NCI-H2196 (cell line): ENCODE measurements at regions not wholly inside any gene's neighbourhood (a gene's known extent, or its start where the extent isn't known, plus 50 kb on each side); places are given as distances from the start of the nearest gene placed in this dataset.

Experiments
- DNase-seq: peaks from one replicate; lab custom pipeline; 2025; ENCODE audit not compliant: unreplicated experiment; lab: John Stamatoyannopoulos, UW

DNA sequence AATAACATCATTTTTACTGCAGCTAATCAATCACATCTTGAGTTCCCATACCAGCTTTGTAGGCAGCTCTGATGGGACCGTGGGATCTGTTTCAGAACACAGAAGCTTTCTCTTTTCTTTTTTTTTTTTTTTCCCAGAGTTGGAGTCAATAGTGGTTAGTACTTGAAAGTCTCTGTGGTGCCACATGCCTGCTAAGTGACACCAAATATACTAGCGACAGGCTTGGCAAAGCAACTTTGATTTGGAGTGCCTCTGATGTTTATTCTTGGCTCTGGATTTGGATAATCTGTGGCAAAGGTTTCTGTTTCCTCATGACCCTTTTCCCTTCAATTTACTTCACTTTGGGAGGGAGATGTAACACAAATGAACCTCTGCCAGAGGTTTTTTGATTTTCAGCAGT, 681.4 kb upstream of the TENM4 start:
- no peak for DNase-seq

DNA sequence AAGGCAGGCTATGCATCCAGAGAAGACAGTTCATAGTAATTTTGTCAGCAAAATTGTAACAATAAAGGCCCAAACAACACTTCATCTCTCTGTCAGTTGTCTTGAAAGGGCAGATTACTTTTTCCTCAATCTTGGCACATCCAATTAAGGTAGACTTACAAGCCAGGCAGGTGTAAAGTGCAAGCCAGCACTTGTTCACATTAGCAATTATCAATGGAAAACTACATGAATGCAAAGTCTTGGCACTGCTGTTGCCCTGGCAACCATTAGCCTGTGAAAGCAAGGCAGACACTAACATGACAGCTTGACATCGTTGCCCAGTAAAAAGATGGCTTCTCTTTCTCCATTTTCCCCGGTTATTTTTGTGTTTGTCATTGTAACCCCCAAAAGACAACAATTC, 677.2 kb upstream of the TENM4 start:
- DNase-seq: no peak

DNA sequence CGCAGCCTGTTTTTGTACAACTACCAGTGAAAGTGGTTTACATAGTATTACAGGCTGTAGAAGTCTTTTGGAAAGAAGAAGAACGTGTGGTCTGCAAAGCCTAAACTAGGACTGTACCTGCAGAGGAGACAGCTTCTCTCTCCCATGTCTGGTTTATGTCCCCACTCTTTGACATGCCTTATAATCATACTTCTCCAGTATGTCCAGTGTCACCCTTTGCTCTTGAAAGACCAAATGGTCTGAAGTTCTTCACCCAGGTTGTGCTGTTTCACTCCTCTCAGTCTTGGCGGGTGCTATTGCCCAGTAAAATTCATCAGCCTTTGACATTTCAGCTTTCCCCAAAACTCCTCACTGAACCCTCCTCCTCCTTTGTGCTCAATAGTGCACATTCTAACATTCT, 676.0 kb upstream of the TENM4 start:
- no peak for DNase-seq

DNA sequence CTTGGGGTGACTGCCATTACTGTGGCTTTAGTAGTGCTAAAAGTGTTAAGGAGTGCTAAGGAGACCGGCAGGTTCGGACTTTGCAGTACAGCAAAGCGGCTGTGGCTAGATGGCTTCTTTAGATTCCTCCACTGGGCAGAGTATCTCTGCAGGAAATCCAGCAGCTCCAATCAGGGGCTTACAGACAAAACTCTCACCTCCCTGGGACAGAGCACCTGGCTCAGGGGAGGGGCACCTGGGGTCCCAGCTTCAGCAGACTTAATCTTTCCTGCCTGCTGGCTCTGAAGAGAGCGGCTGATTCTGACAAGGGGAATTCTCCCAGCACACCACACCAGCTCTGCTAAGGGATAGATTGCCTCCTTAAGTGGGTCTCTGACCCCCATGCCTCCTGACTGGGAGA, 668.8 kb upstream of the TENM4 start:
- no peak for DNase-seq

DNA sequence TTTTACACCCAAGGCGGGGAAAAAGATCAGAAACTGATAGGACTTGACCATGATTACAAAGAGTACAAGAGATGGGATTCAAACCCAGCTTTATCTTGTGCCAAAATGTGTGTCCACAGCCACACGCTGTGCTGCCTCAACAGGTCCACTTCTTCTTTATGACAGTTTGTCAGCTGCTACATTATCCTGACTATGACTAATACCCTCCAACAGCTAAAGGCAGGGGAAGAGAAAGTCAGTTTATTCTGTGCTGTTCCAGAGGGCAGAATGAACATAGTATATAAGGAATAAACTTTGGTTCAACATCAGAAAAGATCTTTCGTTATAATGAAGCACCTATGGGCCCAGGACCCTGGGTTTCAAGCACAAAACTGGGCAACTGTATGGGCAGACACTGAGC, 668.2 kb upstream of the TENM4 start:
- no peak for DNase-seq

DNA sequence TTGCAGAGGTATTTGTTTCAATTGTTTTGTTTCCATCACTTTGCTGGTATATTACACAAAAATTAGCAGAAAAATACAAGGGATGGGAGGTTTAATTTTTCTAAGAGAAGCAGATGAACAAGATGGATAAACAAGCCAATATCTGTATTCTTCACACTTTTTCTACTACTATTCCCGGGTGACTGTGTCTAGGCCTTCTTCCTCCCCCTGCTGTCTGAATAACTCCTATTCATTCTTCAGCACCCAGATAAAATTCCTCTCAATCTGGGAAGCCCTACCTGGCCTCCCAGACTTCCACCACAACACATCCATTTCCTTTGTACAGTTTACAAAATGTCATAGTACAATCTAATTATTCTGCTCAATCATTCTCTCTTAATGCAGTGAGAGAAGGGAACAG, 666.6 kb upstream of the TENM4 start:
- no peak for DNase-seq

DNA sequence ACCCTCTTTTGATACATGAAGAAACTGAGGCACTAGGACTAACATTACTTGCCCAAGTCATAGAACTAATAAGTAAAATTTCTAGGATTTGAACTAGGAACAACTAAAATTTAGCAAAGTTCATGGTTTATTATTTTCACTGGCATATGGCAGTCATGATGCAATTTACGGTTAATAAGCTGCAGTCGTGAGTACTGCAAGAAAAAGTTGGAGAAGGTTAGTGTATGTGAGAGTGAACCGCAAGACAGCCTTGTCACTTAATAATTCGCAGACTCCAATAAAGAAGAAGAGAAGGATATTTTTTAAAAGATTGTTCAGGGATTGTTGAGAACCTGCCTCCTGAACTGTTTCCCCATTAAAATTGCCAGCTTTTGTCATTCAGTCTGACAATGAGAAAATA, 663.4 kb upstream of the TENM4 start:
- no peak for DNase-seq

DNA sequence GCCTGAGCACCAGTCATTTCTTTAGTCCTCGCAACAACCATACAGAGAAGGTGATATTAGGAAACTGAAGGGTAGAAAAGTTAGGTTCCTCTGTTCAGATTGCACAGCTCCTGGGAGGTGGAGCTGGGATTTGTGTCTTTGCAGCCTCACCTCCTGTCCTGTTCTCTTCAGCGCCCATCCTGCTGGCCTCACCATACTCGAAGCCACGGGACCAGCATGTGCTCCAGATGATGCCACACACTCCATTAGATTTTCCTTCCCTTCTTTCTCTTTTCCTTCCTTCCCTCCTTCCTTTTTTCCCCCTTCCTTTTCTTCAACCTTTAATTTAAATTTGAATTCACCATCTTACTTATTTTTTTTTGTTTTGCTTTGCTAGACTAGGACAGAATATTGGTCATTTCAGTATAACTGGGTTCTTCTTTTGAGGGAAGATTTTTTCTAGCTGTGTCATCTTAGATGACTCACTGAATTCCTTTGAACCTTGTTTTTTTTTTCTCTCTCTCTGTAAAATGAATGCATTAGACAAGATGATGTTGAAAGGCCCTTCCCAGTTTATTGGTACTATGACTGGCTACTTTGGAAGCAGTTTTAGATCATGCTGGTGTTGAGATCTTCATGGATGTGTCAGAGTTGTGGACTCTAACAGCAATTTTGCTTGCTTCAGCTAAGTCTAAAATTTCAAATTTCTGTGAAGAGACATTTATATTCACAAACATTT, 662.5 kb upstream of the TENM4 start:
- no peak for DNase-seq

DNA sequence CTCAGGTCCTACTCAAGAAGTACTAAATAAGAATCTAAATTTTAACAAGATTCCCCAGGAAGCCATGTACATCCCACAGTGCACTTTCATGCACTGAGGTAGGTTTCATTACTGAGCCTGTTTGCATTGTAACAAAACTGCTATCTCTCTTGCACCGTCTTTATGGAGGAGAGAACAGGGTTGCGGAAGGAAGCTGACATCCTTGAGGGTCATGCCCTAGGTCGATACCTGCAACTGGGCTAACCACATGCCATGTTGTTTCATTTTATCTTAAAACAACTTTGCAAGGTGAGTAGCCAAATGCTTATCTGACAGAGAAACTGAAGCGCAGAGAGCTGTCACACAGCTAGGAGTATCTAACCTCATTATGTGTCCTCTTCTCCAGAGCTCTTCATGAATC, 656.3 kb upstream of the TENM4 start:
- DNase-seq: no peak

DNA sequence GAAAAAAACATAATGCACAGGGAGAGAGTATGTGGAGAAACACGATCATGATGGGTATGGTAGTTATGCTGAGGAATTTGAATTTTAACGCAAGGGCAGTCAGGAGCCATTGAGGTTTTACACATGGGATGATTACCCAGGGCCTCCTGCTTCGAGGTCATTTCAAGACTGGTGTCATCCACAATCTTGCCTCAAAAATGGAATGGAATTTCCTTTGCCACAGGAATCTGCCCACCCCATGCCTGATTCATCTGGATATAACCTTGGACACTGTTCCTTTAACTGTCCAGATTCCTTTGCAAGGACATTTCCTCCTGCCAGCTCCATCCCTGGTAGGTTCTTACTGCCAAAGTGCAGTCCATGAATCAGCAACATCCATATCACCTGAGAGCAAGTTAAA, 655.9 kb upstream of the TENM4 start:
- no peak for DNase-seq

DNA sequence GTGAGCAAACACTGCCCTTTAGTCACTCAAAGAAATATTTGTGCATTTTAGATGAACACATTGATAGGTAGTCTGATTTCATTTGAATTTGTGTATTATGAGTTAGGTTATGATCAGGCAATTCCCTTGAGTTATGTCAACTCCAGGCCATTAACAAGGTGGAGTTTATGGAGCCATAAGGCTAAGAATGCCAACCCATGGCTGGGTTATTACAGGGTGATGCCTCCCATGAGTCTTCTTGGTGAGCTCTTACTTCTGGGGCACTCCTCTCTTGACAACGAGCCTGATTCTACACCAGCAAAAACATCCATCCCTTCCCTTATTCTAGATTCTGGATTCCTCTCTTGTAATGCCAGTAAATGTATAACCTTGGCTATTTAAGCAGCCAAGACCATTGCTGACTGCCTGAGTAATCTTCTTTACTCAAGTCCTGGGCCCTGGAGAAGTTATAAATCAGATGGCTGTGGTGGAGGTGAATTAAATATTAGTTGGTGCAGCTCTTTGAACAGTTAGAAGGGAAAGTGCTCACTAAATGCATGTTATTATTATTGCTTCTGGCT, 645.7 kb upstream of the TENM4 start:
- DNase-seq: no peak

DNA sequence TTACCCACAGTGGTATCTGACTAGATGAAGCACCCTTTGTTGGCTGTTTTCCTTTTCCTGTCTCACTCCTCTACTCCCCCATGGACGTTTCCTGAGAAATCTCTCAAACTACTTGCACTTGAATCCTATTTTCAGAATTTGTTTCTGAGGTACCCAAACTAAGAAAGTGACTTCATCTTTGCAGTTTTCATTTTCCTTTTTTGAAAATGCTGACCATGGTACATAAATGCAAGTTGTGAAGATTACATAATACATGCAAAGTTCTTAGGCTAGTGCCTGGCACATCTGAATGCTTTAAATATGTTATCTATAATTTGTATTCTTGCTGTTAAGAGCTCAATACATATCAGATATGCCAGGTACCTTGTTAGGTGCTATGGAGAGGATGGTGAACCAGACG, 644.7 kb upstream of the TENM4 start:
- DNase-seq: no peak

DNA sequence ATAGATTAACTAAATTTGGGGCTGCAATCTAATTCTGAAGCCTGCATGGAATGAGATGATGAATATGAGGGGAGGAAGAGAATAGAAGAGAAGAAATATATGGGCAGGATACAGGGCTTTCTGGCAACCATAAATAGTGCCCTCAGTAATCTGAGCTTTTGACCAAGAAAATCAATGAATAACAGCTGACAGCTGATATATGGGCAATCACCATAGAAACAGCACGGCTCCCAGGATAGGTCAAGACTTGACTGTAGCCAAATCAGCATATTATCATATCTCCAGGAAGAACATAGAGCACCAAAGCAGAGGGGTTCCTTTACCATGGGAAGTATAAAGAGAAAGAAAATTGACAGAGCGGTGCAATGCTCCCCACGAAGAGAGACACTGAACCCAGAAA, 643.8 kb upstream of the TENM4 start:
- DNase-seq: no peak

DNA sequence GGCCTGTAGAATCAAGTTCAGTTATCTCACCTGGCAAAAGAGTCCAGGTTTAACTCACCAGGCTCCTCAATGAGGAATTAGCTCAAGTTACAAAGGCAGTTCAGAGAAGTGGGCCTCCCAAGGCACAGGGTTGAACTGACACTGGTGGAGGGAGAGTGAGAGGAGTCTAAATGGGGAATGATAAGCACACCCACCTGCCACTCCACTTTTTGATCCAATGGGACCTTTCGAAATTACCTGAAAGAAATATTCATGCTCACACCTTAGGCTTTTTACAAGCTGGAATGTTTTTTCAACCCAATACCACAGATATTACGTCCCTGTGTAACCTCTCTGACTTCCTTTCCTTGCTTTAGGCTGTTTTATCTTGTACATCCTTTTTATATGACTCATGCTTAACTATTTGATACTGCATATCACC, 642.7 kb upstream of the TENM4 start:
- DNase-seq: no peak

DNA sequence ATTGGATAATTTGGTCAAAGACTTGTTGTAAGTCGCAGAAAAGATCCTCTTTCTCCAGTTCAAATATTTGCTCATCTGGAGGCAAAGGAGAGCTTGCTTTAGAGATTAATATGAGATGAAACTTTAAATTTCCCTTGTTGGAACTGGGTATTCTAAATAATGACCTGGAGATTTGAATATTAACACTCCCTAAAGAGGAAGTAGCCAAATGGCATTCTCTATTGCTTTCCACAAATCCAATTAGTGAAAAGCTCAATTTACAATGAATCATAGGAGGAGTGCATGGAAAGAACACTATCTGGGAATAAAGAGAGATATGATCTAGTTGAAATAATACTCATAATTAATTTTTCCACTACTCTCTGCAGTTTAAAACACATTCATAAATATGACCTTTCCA, 641.6 kb upstream of the TENM4 start:
- no peak for DNase-seq

DNA sequence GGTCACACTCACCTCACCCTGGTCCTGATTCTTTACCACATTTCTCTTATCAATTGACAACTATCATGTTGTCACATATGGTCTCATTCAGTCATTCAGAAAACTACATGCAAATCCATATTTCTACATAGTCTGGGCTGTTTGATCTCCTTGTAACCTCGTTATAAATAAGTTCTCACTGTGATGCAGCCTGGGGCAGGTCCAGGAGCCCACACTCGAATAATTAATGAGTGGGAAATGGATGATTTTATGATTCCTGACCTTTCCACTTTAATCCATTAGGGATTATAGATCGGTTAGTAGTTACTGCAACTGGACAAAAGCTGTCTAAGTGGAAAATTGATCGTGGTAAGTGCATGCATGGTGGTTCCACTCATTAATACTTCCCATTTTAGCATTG, 636.3 kb upstream of the TENM4 start:
- no peak for DNase-seq

DNA sequence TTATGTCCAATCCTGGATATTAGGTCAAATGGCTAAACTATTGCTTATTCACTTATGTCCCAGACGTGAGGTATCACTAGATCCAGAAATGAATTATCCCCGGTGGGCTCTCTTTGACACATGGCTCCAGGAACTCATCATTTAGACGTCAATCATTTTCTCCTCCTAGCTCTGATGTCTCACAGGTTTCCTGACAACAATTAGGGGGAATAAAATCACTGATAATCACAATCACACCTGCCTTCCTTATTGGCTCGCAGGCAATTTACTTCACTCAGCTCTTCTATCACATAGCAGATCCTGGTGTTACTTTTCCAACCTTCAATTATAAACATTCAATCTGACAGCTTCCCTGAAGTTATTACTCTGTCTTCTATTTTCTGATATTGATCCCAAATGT, 634.0 kb upstream of the TENM4 start:
- DNase-seq: no peak

DNA sequence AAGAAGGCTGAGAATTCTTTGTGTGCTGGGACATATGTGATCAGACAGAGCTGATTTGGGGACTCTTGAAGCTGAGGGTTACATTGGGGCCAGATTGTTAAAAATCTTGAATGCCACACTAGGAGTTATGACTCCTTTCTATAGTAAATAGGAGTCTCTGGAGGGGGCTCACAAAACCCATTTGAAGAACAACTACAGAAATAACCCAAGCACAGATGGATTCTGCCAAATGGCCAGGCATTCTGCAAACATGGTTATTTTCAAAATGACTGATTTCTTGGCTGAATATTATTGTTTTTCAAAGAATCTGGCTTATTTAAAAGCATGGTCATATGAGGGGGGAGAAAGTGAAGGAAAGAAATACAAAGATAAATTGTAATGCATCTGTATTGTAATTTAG, 625.5 kb upstream of the TENM4 start:
- no peak for DNase-seq

DNA sequence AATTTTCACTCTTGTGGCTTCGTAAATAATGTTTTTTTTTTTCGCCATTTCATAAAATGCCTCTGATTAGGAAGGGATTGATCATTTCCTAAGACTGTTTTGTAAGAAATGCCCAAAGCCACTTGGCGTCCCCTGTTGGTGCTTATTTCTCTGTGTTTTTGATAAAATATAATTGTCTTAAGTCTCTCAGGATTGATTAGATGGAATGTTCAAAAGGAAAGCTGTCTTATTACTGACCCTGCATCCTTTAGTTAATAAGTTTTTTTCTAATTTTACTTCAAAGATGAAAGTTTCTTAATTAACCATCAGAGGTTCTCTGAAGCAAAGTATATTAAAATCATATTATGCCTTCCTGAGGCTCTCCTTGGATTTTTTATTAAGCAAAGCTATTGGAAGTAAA, 624.3 kb upstream of the TENM4 start:
- no peak for DNase-seq

DNA sequence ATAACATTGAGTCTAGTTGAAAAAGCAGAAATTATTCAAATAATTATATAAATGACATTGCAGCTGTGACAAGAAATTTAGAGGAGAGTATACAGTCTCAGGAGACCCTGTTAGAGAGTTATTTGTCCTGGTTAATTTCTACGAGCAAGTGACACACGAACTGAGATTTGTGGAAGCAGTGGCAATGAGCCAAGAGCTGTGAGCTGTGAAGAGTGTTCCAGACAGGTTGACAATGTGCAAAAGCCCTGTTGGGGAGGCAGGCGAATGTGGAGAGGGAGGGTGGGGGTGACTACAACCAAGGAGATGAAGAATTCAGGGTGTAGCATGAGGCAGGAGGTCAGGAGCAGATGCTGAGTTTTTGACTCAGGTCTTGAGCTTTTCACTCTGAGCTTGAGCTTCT, 620.2 kb upstream of the TENM4 start:
- DNase-seq: no peak

DNA sequence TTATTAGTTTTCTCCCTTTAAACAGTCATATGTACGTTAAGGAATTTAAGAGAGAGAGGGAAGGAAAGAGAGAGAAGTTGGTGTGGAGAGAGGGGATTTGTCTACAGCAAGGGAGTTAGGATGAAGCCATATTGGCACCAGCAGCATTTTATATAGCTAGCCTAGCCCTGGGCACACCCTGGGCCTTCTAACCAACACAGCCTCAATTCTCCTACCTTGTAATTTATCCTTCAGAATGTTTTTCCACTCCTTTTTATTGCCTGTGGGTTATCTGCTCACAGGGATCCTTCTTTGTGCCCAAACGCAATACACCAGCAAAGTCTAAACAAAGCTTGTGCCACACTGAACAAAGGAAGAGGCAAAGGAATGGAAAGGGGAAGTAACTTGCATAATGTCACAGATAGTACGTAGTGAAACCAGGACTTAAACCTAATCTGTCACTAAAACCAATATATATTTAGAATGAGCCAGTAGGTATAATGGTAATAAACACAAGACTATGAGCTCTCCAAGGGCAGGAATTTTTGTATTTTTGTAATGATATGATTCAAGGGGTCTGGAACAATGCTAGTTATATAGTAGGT, 613.8 kb upstream of the TENM4 start:
- no peak for DNase-seq

DNA sequence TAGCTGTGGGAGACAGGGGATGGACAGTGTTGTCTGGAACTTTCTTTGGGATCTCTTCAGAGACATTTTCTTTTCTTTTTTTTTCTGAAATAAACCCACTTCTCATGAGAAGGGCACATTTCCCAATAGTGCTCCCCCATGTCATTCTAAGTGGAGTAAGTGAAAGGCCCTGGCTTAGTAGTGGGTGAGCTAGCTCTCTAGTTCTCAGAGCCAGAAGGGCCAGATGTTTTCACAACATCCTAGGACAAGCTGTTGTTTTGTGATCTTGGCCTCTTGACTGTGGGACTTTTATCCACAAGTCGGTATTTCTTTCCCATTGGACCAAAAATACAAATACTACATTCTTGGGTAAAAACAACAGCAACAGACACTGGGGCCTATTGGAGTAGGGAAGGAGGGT, 607.7 kb upstream of the TENM4 start:
- DNase-seq: no peak
